Lung (tissue), 11 donors: ENCODE measurements at regions not wholly inside any gene's neighbourhood (a gene's known extent, or its start where the extent isn't known, plus 50 kb on each side); places are given as distances from the start of the nearest gene placed in this dataset.

Experiments used
- ATAC-seq: fragments of 200-7000 bp; cut with Tn5 transposase; one replicate; pipeline ENCODE4 v1.9.1; 2020; ENCODE audit warnings: moderate number of reproducible peaks; ENCODE audit not compliant: insufficient read depth, low FRiP score
- DNase-seq, 3 donors: peaks; one replicate each; pipeline ENCODE4 v3.0.0-alpha.2; 2013 to 2017
- H3K27ac ChIP-seq, 2 donors: one replicate each; pipeline ENCODE4 v1.5.1; 2013; ENCODE audit warnings: mild to moderate bottlenecking in 2 of 2, moderate library complexity in 2 of 2, control low read depth in 1 of 2, inconsistent platforms in 1 of 2, low read depth in 1 of 2, low read length in 1 of 2
- H3K27me3 ChIP-seq, 3 donors: one replicate each; pipeline ENCODE4 v1.5.1; 2013; ENCODE audit warnings: low read length in 2 of 3; ENCODE audit not compliant: control insufficient read depth in 3 of 3, insufficient read depth in 3 of 3
- H3K36me3 ChIP-seq, 4 donors: one replicate each; pipeline ENCODE4 v1.5.1; 2013; ENCODE audit warnings: low read length in 4 of 4, mild to moderate bottlenecking in 1 of 4, moderate library complexity in 1 of 4; ENCODE audit not compliant: control insufficient read depth in 4 of 4, insufficient read depth in 4 of 4
- H3K4me1 ChIP-seq, 5 donors: one replicate each; pipeline ENCODE4 v1.5.1; 2013; ENCODE audit warnings: low read length in 5 of 5, mild to moderate bottlenecking in 2 of 5, moderate library complexity in 1 of 5; ENCODE audit not compliant: control insufficient read depth in 5 of 5, insufficient read depth in 5 of 5
- H3K4me3 ChIP-seq: one replicate; pipeline ENCODE4 v1.5.1; 2013; ENCODE audit warnings: mild to moderate bottlenecking, control low read depth, moderate library complexity
- H3K9ac ChIP-seq, 2 donors: one replicate each; pipeline ENCODE4 v1.5.1; 2013; ENCODE audit warnings: low read length in 2 of 2, control low read depth in 1 of 2; ENCODE audit not compliant: insufficient read depth in 1 of 2
- H3K9me3 ChIP-seq, 4 donors: one replicate each; pipeline ENCODE4 v1.5.1; 2013; ENCODE audit warnings: low read length in 3 of 4, mild to moderate bottlenecking in 1 of 4, moderate library complexity in 1 of 4; ENCODE audit not compliant: control insufficient read depth in 4 of 4, insufficient read depth in 3 of 4
- CTCF ChIP-seq: IDR thresholded peaks from 2 replicates; pipeline ENCODE4 v1.5.1; 2012; ENCODE audit warnings: mild to moderate bottlenecking; ENCODE audit errors: control extremely low read depth, extremely low read depth
- WGBS, 2 donors: extraction: QIAGEN DNeasy Blood & Tissue Kit; methylation state at CpG; one replicate each; pipeline ENCODE4 v1.1.7; 2013; 5-methylcytosine and 5-hydroxymethylcytosine counted together
- donor health status: control.
- donor health status: control.
- donor health status: Bipolar disorder and iron deficiency.
- donor health status: healthy.
- donor health status: DM: yes; HTN: yes; CAD: no.

GRCh38 chr9:7332780-7333179 is 466.8 kb downstream of the DMAC1 start:
- Histone ChIP-seq H3K27me3 (no peaks in the 10 kb centered on the region), H3K27ac (no peak overlapping the region), H3K4me3 (no peak overlapping the region), H3K9ac (no peak overlapping the region), H3K4me1 (peaks cover 0 to 21% (median 0%) of the 10 kb centered on the region in 5 donors), H3K9me3 (no peaks in the 10 kb centered on the region), H3K36me3 (no peaks in the 10 kb centered on the region)
- TF ChIP-seq CTCF: no peak
- DNase-seq (no peak), ATAC-seq (no peak)

- ATAC-seq (no peak), DNase-seq (no peak)
- H3K4me1 ChIP-seq: peaks cover 0 to 2% (median 0%) of the 10 kb centered on the region in 5 donors
- H3K9ac ChIP-seq: no peak overlapping the region
- H3K27ac ChIP-seq: no peak overlapping the region
- no peaks in the 10 kb centered on the region for H3K9me3 ChIP-seq
- H3K27me3 ChIP-seq: no peaks in the 10 kb centered on the region
- H3K36me3 ChIP-seq: no peaks in the 10 kb centered on the region
- TF ChIP-seq CTCF: no peak
- no peak overlapping the region for H3K4me3 ChIP-seq
These were observed 471.1 kb downstream of the DMAC1 start for GRCh38 chr9:7328453-7328852.

GRCh38 chr9:7325995-7326394 is 473.6 kb downstream of the DMAC1 start:
- 75 to 76% methylated on average over 1 of the region's 1 CpG for WGBS, 2 donors
- Histone ChIP-seq H3K9me3 (no peaks in the 10 kb centered on the region), H3K4me3 (no peak overlapping the region), H3K27ac (no peak overlapping the region), H3K4me1 (no peaks in the 10 kb centered on the region), H3K9ac (no peak overlapping the region), H3K36me3 (no peaks in the 10 kb centered on the region), H3K27me3 (no peaks in the 10 kb centered on the region)
- no peak for TF ChIP-seq CTCF
- DNase-seq: no peak
- ATAC-seq: no peak

- H3K9ac ChIP-seq: no peak overlapping the region
- H3K4me3 ChIP-seq: no peak overlapping the region
- no peak overlapping the region for H3K27ac ChIP-seq
- ATAC-seq: no peak
- TF ChIP-seq CTCF: no peak
- 86 to 92% methylated on average over 3 of the region's 3 CpGs for WGBS, 2 donors
- DNase-seq: no peak
- peaks cover 0 to 4% (median 0%) of the 10 kb centered on the region in 5 donors for H3K4me1 ChIP-seq
- H3K27me3 ChIP-seq: no peaks in the 10 kb centered on the region
- no peaks in the 10 kb centered on the region for H3K36me3 ChIP-seq
- no peaks in the 10 kb centered on the region for H3K9me3 ChIP-seq
These were observed 475.4 kb downstream of the DMAC1 start for GRCh38 chr9:7324152-7324598.
